Islet precursor cell (in vitro differentiated cells): ENCODE measurements at regions not wholly inside any gene's neighbourhood (a gene's known extent, or its start where the extent isn't known, plus 50 kb on each side); places are given as distances from the start of the nearest gene placed in this dataset.

Experiments
- DNase-seq: peaks from one replicate; pipeline ENCODE4 v3.0.0-alpha.2; 2018

- DNase-seq: peak; percentile 71
Observed at GRCh38 chr3:72144773-72145505, 360.0 kb upstream of the PROK2 start.

- DNase-seq: no peak
Observed at GRCh38 chr3:72143966-72144717, 359.2 kb upstream of the PROK2 start.

GRCh38 chr3:72143322-72143721, 358.4 kb upstream of the PROK2 start:
- DNase-seq: no peak

GRCh38 chr3:72142028-72142427, 357.1 kb upstream of the PROK2 start:
- DNase-seq: no peak

GRCh38 chr3:72141264-72141663, 356.3 kb upstream of the PROK2 start:
- no peak for DNase-seq

GRCh38 chr3:72139316-72139715, 354.4 kb upstream of the PROK2 start:
- no peak for DNase-seq

- DNase-seq: no peak
Observed at GRCh38 chr3:72137865-72138861, 353.2 kb upstream of the PROK2 start.

- peak; percentile 77 for DNase-seq
Observed at GRCh38 chr3:72135636-72136035, 350.7 kb upstream of the PROK2 start.

GRCh38 chr3:72134989-72135451, 350.1 kb upstream of the PROK2 start:
- DNase-seq: no peak

GRCh38 chr3:72133329-72134011, 348.5 kb upstream of the PROK2 start:
- DNase-seq: no peak

- no peak for DNase-seq
Observed at GRCh38 chr3:72131899-72132298, 347.0 kb upstream of the PROK2 start.

GRCh38 chr3:72130565-72130964, 345.6 kb upstream of the PROK2 start:
- no peak for DNase-seq

- DNase-seq: no peak
Observed at GRCh38 chr3:72129501-72130094, 344.6 kb upstream of the PROK2 start.

- no peak for DNase-seq
Observed at GRCh38 chr3:72128921-72129320, 344.0 kb upstream of the PROK2 start.

- DNase-seq: no peak
Observed at GRCh38 chr3:72127844-72128243, 342.9 kb upstream of the PROK2 start.

- no peak for DNase-seq
Observed at GRCh38 chr3:72127224-72127612, 342.3 kb upstream of the PROK2 start.

- DNase-seq: no peak
Observed at GRCh38 chr3:72126441-72127223, 341.7 kb upstream of the PROK2 start.

GRCh38 chr3:72123908-72124441, 339.0 kb upstream of the PROK2 start:
- peak; percentile 69 for DNase-seq

GRCh38 chr3:72120806-72121778, 336.1 kb upstream of the PROK2 start:
- no peak for DNase-seq

- DNase-seq: no peak
Observed at GRCh38 chr3:72120039-72120438, 335.1 kb upstream of the PROK2 start.
